Sciatic nerve (tissue), 2 donors: ENCODE measurements at regions not wholly inside any gene's neighbourhood (a gene's known extent, or its start where the extent isn't known, plus 50 kb on each side); places are given as distances from the start of the nearest gene placed in this dataset.
"Not testable (repeated sequence)": the region's sequence is repeated elsewhere in the genome, so short reads cannot be mapped to it uniquely, and the experiment has no call there.

ENCODE experiments used
- ATAC-seq: fragments of 200-7000 bp; cut with Tn5 transposase; one replicate; pipeline ENCODE4 v1.9.1; 2020; ENCODE audit warnings: mild to moderate bottlenecking, moderate library complexity
- DNase-seq: peaks from one replicate; pipeline ENCODE4 v3.0.0-alpha.2; 2020; ENCODE audit warnings: low spot score
- intact Hi-C: fragments of 100-400 bp; cut with DNase I; formaldehyde crosslinking; loops from one replicate; pipeline ENCODE4 v1.14.2; 2022
- donor health status: DM: no; HTN: no; CAD: no.
- donor health status: DM: no; HTN: no; CAD: no.

GRCh38 chr5:91494447-91494996 lies 111.4 kb upstream of the ARRDC3 start:
- DNase-seq (no peak), ATAC-seq (no peak)
- intact Hi-C loops, result no loop called here

GRCh38 chr5:91493086-91493485 lies 110.0 kb upstream of the ARRDC3 start:
- intact Hi-C loops, result no loop called here
- DNase-seq, result no peak
- no peak for ATAC-seq

GRCh38 chr5:91491229-91491628 lies 108.1 kb upstream of the ARRDC3 start:
- intact Hi-C loops, result no loop called here
- DNase-seq, result no peak
- ATAC-seq, result no peak

- DNase-seq (no peak), ATAC-seq (no peak)
- intact Hi-C loops, result no loop called here
These were observed 107.2 kb upstream of the ARRDC3 start for GRCh38 chr5:91490316-91490715.

- DNase-seq (no peak), ATAC-seq (no peak)
- intact Hi-C loops, result no loop called here
These were observed 104.3 kb upstream of the ARRDC3 start for GRCh38 chr5:91487420-91487819.

- DNase-seq (no peak), ATAC-seq (no peak)
- intact Hi-C loops, result no loop called here
These were observed 103.5 kb upstream of the ARRDC3 start for GRCh38 chr5:91486638-91487037.

- DNase-seq, result no peak
- intact Hi-C loops, result no loop called here
- no peak for ATAC-seq
These were observed 101.5 kb upstream of the ARRDC3 start for GRCh38 chr5:91484662-91485061.

- ATAC-seq, intact Hi-C loops, DNase-seq: not testable (repeated sequence)
These were observed 96.3 kb upstream of the ARRDC3 start for GRCh38 chr5:91479376-91479775.

- no peak for ATAC-seq
- intact Hi-C loops, result no loop called here
- no peak for DNase-seq
These were observed 95.0 kb upstream of the ARRDC3 start for GRCh38 chr5:91478096-91478495.

- intact Hi-C loops, result no loop called here
- no peak for ATAC-seq
- DNase-seq, result no peak
These were observed 94.3 kb upstream of the ARRDC3 start for GRCh38 chr5:91477408-91477807.

GRCh38 chr5:91474201-91474600 lies 91.1 kb upstream of the ARRDC3 start:
- no peak for ATAC-seq
- intact Hi-C loops, result no loop called here
- DNase-seq, result no peak

GRCh38 chr5:91472631-91473030 lies 89.5 kb upstream of the ARRDC3 start:
- ATAC-seq (no peak), DNase-seq (no peak)
- intact Hi-C loops, result no loop called here

- DNase-seq (no peak), ATAC-seq (peak; percentile 81)
- intact Hi-C loops, result no loop called here
These were observed 86.5 kb upstream of the ARRDC3 start for GRCh38 chr5:91469517-91470165.

GRCh38 chr5:91468651-91469422 lies 85.7 kb upstream of the ARRDC3 start:
- intact Hi-C loops, result no loop called here
- no peak for DNase-seq
- ATAC-seq, result peak; percentile 48

GRCh38 chr5:91464886-91465646 lies 81.9 kb upstream of the ARRDC3 start:
- no peak for ATAC-seq
- intact Hi-C loops, result no loop called here
- no peak for DNase-seq

GRCh38 chr5:91457681-91458058 lies 74.6 kb upstream of the ARRDC3 start:
- DNase-seq (no peak), ATAC-seq (no peak)
- intact Hi-C loops, result loop anchor here (10.0 kb wide), 1 partner anchor 1157 kb away; no protein-coding TSS in a partner anchor

GRCh38 chr5:91456928-91457680 lies 74.0 kb upstream of the ARRDC3 start:
- intact Hi-C loops, result loop anchor here (10.0 kb wide), 1 partner anchor 1158 kb away; no protein-coding TSS in a partner anchor
- ATAC-seq, result no peak
- DNase-seq, result no peak

- intact Hi-C loops, result no loop called here
- DNase-seq, result no peak
- no peak for ATAC-seq
These were observed 66.0 kb upstream of the ARRDC3 start for GRCh38 chr5:91449083-91449482.

- ATAC-seq, intact Hi-C loops, DNase-seq: not testable (repeated sequence)
These were observed 65.0 kb upstream of the ARRDC3 start for GRCh38 chr5:91448079-91448478.
